Raji (cell line): ENCODE measurements at regions not wholly inside any gene's neighbourhood (a gene's known extent, or its start where the extent isn't known, plus 50 kb on each side); places are given as distances from the start of the nearest gene placed in this dataset.
A peak's percentile ranks its signal among the peaks of the same experiment; 100 is the strongest.

Experiments
- POLR2A ChIP-seq: IDR thresholded peaks from 2 replicates; pipeline ENCODE4 v1.6.1; 2011; ENCODE audit warnings: low read depth, low read length, control low read depth; ENCODE audit not compliant: insufficient read depth

DNA sequence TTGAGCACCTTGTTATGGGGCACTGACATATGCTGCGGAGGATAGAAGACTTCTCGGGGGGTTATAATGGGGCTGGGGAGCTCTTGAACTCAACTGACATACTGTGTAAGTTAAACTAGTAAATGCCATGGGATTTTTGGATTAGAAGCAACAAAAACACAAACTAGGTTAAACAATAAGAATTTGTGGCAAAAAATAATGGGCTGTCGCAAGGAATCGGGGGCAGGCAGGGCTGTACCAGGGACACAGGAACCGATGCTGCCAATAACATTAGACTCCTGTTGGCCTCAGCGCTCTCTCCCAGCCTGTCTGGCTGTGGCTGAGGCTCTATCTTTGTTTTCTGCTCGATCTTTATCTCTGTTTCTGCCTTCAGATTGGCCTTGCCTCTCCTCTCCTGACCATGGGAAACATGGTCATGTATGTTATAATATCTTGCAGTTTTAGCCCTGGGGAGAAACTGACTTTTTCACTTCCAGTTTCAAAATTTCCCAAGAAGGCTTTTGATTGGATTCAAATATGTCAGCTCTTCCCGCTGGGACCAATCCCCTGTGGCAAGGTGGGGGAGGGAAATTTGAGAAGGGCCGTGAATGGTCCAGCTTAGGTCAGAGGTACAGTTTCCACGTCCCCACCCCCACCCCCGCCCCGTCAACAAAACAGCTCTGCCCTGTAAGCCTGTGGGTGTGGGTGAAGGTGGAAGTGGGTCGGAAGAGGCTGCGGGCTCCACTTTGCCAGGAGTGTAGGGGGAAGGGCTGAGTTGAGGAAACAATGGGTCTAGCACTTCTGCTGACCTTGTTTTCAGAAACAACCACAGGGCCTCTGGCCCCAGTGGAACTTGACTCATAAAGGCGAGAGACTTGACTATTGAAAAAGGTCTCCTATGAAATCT is 161.1 kb upstream of the TBL1XR1 start:
- TF ChIP-seq POLR2A, result peak; percentile 36

DNA sequence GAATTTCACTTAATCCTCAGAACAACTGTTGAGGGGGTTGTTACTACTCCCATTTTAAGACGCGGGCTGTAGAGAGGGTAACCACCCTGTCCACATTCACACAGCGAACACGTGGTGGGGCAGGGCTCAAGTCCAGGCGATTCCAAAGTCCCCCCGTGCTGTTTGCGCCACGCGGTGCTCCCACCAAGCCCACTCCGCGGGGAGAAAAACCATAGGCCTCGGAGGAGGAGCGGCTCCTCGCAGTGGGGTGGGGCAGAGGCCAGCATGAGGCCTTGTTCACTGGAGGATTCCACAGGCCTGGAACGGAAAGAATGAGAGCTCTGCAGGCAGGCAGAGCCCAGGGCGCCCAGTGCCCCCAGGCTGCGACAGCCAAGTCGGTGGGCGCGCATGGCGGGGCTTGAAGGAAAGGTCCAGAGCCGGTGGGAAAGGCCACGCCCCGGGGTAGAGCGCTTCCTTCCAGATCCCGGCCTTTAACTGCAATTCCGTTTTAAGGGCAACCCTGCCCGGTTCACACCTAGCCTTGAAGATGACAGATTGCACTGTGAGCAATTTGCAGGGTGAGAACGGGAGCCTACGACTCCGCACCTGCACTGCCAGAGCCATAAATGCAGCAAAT is 161.8 kb upstream of the TBL1XR1 start:
- TF ChIP-seq POLR2A, result no peak; the same call in 1 of the 2 replicates

- TF ChIP-seq POLR2A, result peak; percentile 31; the same call in 1 of the 2 replicates
Measured at GRCh38 chr3:177359593-177360357, 162.5 kb upstream of the TBL1XR1 start.

GRCh38 chr3:177361081-177361938 is 164.0 kb upstream of the TBL1XR1 start:
- no peak for TF ChIP-seq POLR2A

DNA sequence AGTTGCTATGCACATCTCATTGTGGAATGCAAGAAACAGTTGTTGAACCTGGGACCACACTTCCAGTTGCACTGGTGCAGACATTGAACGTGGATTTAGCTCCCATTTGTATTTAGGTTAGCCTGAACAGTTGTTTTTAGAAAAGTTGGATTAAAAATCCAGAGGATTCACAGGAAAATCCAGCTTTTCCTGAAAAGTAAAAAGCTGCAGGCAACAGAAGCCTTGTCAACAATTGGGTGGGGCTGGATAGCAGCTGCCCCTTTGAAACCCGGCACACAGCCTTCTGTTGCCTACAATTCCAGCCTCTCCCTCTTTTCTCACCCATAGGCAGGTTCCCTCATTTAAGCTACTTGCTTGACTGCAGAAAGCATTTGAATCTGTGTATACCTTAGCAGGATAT is 165.3 kb upstream of the TBL1XR1 start:
- TF ChIP-seq POLR2A, result no peak

- no peak for TF ChIP-seq POLR2A
Measured at GRCh38 chr3:177364236-177364635, 167.0 kb upstream of the TBL1XR1 start.

DNA sequence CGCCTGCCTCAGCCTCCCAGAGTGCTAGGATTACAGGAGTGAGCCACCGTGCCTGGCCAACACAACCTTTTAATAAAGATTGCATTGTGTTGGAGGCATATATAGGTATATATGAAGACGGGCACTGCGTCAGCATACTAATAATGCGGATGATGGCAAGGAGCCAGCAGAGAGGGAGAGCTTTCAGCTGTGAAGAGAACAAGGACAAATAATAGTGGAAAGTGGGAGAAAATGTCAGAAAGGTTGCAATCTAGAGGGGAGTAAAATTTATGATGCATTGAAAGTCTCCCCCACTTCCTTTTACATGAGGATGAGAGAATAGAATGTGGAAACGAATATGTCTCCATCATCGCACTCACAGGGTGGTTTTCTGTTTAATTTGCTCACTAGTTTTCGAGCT is 170.5 kb upstream of the TBL1XR1 start:
- no peak for TF ChIP-seq POLR2A

GRCh38 chr3:177370246-177370822 is 173.1 kb upstream of the TBL1XR1 start:
- TF ChIP-seq POLR2A, result no peak

DNA sequence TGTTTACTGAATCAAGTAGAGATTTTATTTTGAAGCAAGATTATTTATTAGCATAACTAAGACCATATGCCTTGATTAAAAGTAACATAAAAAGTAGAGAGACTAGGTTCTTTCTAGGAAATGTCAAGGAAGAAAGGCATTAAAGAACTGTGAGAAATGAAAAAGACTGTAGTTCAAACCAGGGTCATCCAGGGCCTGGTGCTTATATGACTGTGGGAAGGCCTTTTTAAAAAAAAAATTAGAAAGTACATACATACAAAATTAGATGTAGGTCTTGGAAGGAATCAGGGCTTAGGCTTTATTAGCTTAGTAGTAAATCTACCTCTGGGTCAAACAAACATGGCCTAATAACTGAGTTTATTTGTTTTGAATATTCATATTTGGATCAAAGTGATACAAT is 173.9 kb upstream of the TBL1XR1 start:
- no peak for TF ChIP-seq POLR2A

DNA sequence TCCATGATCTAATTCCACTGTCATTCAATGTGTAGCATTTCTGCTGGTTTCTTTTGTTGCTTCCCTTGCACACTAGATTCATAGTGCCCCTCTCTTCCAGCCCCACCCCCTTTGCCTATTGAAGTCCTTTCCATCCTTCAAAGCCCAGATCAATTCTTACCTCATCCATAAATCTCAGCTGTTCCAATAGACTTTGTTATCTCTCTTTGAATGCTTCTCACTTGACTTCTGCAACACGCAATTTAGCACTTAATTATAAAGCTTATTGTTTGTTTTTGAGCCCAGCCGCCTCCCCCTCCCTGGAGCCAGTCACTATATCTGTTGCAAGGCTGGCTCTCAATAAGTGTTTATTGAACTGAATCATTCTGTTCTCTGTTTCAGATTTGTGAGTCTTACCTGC is 174.6 kb upstream of the TBL1XR1 start:
- no peak for TF ChIP-seq POLR2A

DNA sequence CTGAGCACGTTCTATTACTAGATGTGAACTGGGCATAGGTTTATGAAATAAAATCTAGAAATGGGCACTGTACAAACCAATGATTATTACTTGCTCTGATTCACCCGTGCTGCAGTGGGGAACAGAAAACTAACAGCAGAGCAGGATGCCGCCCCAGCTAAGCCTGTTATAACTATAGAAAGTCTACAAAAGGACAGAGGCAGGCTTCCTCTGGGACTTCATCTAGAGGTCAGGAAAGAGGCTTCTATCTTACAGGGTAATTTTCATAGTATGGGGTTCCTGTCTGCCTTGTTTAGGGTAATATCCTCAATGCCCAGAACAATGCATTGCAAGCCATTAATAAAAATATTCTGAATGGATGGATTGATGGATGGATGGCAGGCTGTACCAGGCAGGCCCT is 177.0 kb upstream of the TBL1XR1 start:
- TF ChIP-seq POLR2A, result no peak

- no peak for TF ChIP-seq POLR2A
Measured at GRCh38 chr3:177375316-177375715, 178.0 kb upstream of the TBL1XR1 start.

DNA sequence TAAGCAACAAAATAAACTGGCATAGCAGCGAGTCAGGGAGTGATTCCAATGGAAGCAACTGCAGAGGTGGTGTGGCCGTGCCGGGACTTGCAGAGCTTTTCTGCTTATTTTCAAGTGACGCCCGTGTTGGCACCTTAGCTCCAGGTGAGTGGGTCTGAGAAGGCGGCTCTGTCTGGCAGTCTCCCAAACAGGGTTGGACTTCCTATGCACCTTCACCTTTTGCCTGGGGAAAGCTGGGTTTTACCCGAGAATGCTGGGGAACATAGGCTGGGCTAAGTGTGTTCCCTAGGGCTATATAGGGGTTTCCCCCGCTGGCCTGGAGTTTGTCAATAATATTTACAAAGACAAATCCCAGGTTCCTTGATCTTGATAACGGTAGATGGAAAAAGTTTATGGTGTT is 179.9 kb upstream of the TBL1XR1 start:
- TF ChIP-seq POLR2A, result no peak

- TF ChIP-seq POLR2A, result no peak
Measured at GRCh38 chr3:177378168-177378567, 180.9 kb upstream of the TBL1XR1 start.

GRCh38 chr3:177379045-177379444 is 181.8 kb upstream of the TBL1XR1 start:
- TF ChIP-seq POLR2A, result no peak

- no peak for TF ChIP-seq POLR2A
Measured at GRCh38 chr3:177381070-177381469, 183.8 kb upstream of the TBL1XR1 start.
